ENCODE measurements at regions not wholly inside any gene's neighbourhood (a gene's known extent, or its start where the extent isn't known, plus 50 kb on each side); places are given as distances from the start of the nearest gene placed in this dataset.

GRCh38 chr5:109945097-109945678, 255.5 kb downstream of the MAN2A1 start:
- Histone ChIP-seq H3K9me3 (ENCODE audit: control insufficient read depth, insufficient read depth, low read depth, low read length) (no peaks in the 10 kb centered on the region), H3K4me1 (ENCODE audit: control insufficient read depth, insufficient read depth, low read length) (no peaks in the 10 kb centered on the region), H3K27me3 (ENCODE audit: control insufficient read depth, insufficient read depth, low read length) (no peaks in the 10 kb centered on the region), H3K36me3 (ENCODE audit: control insufficient read depth, insufficient read depth, low read length) (no peaks in the 10 kb centered on the region), H3K27ac (ENCODE audit: low read length) (no peak overlapping the region), H3K4me3 (ENCODE audit: low read depth in 2 of 2, low read length in 2 of 2) (no peak overlapping the region)
- no peak for TF ChIP-seq POLR2AphosphoS5 (IDR thresholded peaks at IDR 0.05; ENCODE audit: low read depth, low read length)
- TF ChIP-seq REST (IDR thresholded peaks at IDR 0.05; ENCODE audit: insufficient read depth in 1 of 2, low read depth in 2 of 2, low read length in 1 of 2): no peak
- no peak for TF ChIP-seq CTCF (IDR thresholded peaks at IDR 0.05)
- no peak for TF ChIP-seq TCF7L2 (IDR thresholded peaks at IDR 0.05; ENCODE audit: low read depth, low read length)
- no peak for TF ChIP-seq SIN3A (IDR thresholded peaks at IDR 0.05; ENCODE audit: borderline replicate concordance, insufficient read depth, low read depth, low read length)
- ChIA-PET POLR2A (no interaction called here), CTCF (no interaction called here)
- intact Hi-C loops (cut with micrococcal nuclease; ENCODE audit: unreplicated experiment) (no loop called here), in situ Hi-C loops (cut with HindIII; ENCODE audit: low pct_unique_long_range_greater_than_20kb, low sequenced_read_pairs) (no loop called here)
- ATAC-seq: no peak
- no TSS peak for BruUV-seq (replicated peaks)
- DNase-seq (ENCODE audit: low read depth, low spot score): no peak

GRCh38 chr5:109945723-109946480, 256.2 kb downstream of the MAN2A1 start:
- H3K4me1 ChIP-seq (ENCODE audit: control insufficient read depth, insufficient read depth, low read length): no peaks in the 10 kb centered on the region
- no peak overlapping the region for H3K4me3 ChIP-seq (ENCODE audit: low read depth in 2 of 2, low read length in 2 of 2)
- no peaks in the 10 kb centered on the region for H3K36me3 ChIP-seq (ENCODE audit: control insufficient read depth, insufficient read depth, low read length)
- intact Hi-C loops (cut with micrococcal nuclease; ENCODE audit: unreplicated experiment): no loop called here
- BruUV-seq (replicated peaks): no TSS peak
- in situ Hi-C loops (cut with HindIII; ENCODE audit: low pct_unique_long_range_greater_than_20kb, low sequenced_read_pairs): no loop called here
- ChIA-PET CTCF (no interaction called here), POLR2A (no interaction called here)
- H3K27me3 ChIP-seq (ENCODE audit: control insufficient read depth, insufficient read depth, low read length): no peaks in the 10 kb centered on the region
- H3K9me3 ChIP-seq (ENCODE audit: control insufficient read depth, insufficient read depth, low read depth, low read length): no peaks in the 10 kb centered on the region
- no peak overlapping the region for H3K27ac ChIP-seq (ENCODE audit: low read length)
- DNase-seq (ENCODE audit: low read depth, low spot score) (no peak), ATAC-seq (no peak)
- TF ChIP-seq SIN3A (IDR thresholded peaks at IDR 0.05; ENCODE audit: borderline replicate concordance, insufficient read depth, low read depth, low read length) (no peak), REST (IDR thresholded peaks at IDR 0.05; ENCODE audit: insufficient read depth in 1 of 2, low read depth in 2 of 2, low read length in 1 of 2) (no peak), POLR2AphosphoS5 (IDR thresholded peaks at IDR 0.05; ENCODE audit: low read depth, low read length) (no peak), CTCF (IDR thresholded peaks at IDR 0.05) (no peak), TCF7L2 (IDR thresholded peaks at IDR 0.05; ENCODE audit: low read depth, low read length) (no peak)

All from Panc1 (cell line).